Fibroblast of lung (primary cell): ENCODE measurements at regions not wholly inside any gene's neighbourhood (a gene's known extent, or its start where the extent isn't known, plus 50 kb on each side); places are given as distances from the start of the nearest gene placed in this dataset.

ENCODE experiments used
- DNase-seq, 2 donors: peaks; one replicate each; pipeline versions ENCODE4 v3.0.0 to v3.0.0-alpha.2; 2010; ENCODE audit warnings: low read depth in 2 of 2
- H2AFZ ChIP-seq: 2 replicates; pipeline ENCODE4 v1.5.1; 2012; ENCODE audit warnings: low read length, control low read depth, inconsistent platforms
- H3K27ac ChIP-seq: 2 replicates; pipeline ENCODE4 v1.5.1; 2011; ENCODE audit warnings: low read length, control low read depth; ENCODE audit not compliant: insufficient read depth
- H3K27me3 ChIP-seq: 2 replicates; pipeline ENCODE4 v1.5.1; 2011; ENCODE audit warnings: mild to moderate bottlenecking, low read length; ENCODE audit not compliant: control insufficient read depth, insufficient read depth
- H3K36me3 ChIP-seq: 2 replicates; pipeline ENCODE4 v1.5.1; 2011; ENCODE audit warnings: low read length; ENCODE audit not compliant: control insufficient read depth, insufficient read depth
- H3K4me1 ChIP-seq: 2 replicates; pipeline ENCODE4 v1.5.1; 2011; ENCODE audit warnings: low read length; ENCODE audit not compliant: control insufficient read depth, insufficient read depth; ENCODE audit errors: extremely low read depth
- H3K4me2 ChIP-seq: 2 replicates; pipeline ENCODE4 v1.5.1; 2011; ENCODE audit warnings: low read length, control low read depth; ENCODE audit not compliant: insufficient read depth; ENCODE audit errors: extremely low read depth
- H3K4me3 ChIP-seq, 4 experiments: fragments of 200-600 bp in 1 of 4; sonication (generic) in 1 of 4; replicated peaks in 1 of 4; 2 replicates each; pipeline ENCODE4 v1.5.1; 2011 to 2016; ENCODE audit warnings: low read length in 4 of 4, low read depth in 3 of 4, mild to moderate bottlenecking in 3 of 4, control low read depth in 2 of 4, inconsistent platforms in 1 of 4, mixed read lengths in 1 of 4; ENCODE audit not compliant: insufficient read depth in 1 of 4; ENCODE audit errors: control extremely low read depth in 1 of 4
- H3K79me2 ChIP-seq: 2 replicates; pipeline ENCODE4 v1.5.1; 2012; ENCODE audit warnings: mild to moderate bottlenecking, low read length, inconsistent platforms; ENCODE audit not compliant: control insufficient read depth, insufficient read depth
- H3K9ac ChIP-seq: 2 replicates; pipeline ENCODE4 v1.5.1; 2011; ENCODE audit warnings: mild to moderate bottlenecking, low read length, control low read depth; ENCODE audit not compliant: insufficient read depth
- H3K9me3 ChIP-seq: 2 replicates; pipeline ENCODE4 v1.5.1; 2012; ENCODE audit warnings: low read depth, low read length; ENCODE audit not compliant: control insufficient read depth, insufficient read depth
- H4K20me1 ChIP-seq: 2 replicates; pipeline ENCODE4 v1.5.1; 2011; ENCODE audit warnings: low read length; ENCODE audit not compliant: control insufficient read depth, insufficient read depth; ENCODE audit errors: extremely low read depth
- CTCF ChIP-seq, 2 donors: IDR thresholded peaks in 1 of 2; conservative IDR thresholded peaks in 1 of 2; 1 replicate in 1 of 2; 2 replicates in 1 of 2; pipeline ENCODE4 v1.5.1; 2011 to 2012; ENCODE audit warnings: low read length in 2 of 2, control low read depth in 1 of 2, inconsistent platforms in 1 of 2, low read depth in 1 of 2, mild to moderate bottlenecking in 1 of 2
- EZH2 ChIP-seq: IDR thresholded peaks from 2 replicates; pipeline ENCODE4 v1.5.1; 2012; ENCODE audit warnings: low read length, control low read depth, mild to moderate bottlenecking; ENCODE audit errors: missing control alignments

- TF ChIP-seq CTCF (conservative IDR thresholded peaks at IDR 0.05 in 1 of 2, IDR thresholded peaks at IDR 0.05 in 1 of 2; ENCODE audit: low read depth in 1 of 2, low read length in 2 of 2) (no peak), EZH2 (no peak)
- H3K9ac ChIP-seq = no peak overlapping the region
- no peaks in the 10 kb centered on the region for H3K4me1 ChIP-seq
- H3K4me2 ChIP-seq = no peak overlapping the region
- H3K9me3 ChIP-seq = no peaks in the 10 kb centered on the region
- no peak overlapping the region for H2AFZ ChIP-seq
- no peak overlapping the region for H3K4me3 ChIP-seq
- no peaks in the 10 kb centered on the region for H3K79me2 ChIP-seq
- no peaks in the 10 kb centered on the region for H4K20me1 ChIP-seq
- no peaks in the 10 kb centered on the region for H3K27me3 ChIP-seq
- H3K27ac ChIP-seq = no peak overlapping the region
- no peaks in the 10 kb centered on the region for H3K36me3 ChIP-seq
- DNase-seq = no peak
Observed at GRCh38 chr6:165939601-165940290, 227.9 kb downstream of the TBXT start.

- Histone ChIP-seq H3K9me3 (no peaks in the 10 kb centered on the region), H3K79me2 (no peaks in the 10 kb centered on the region), H4K20me1 (no peaks in the 10 kb centered on the region), H3K9ac (no peak overlapping the region), H3K4me1 (no peaks in the 10 kb centered on the region), H3K4me2 (no peak overlapping the region), H3K4me3 (no peak overlapping the region), H2AFZ (no peak overlapping the region), H3K36me3 (no peaks in the 10 kb centered on the region), H3K27ac (no peak overlapping the region), H3K27me3 (no peaks in the 10 kb centered on the region)
- TF ChIP-seq CTCF (conservative IDR thresholded peaks at IDR 0.05 in 1 of 2, IDR thresholded peaks at IDR 0.05 in 1 of 2; ENCODE audit: low read depth in 1 of 2, low read length in 2 of 2) (no peak), EZH2 (no peak)
- DNase-seq = no peak
Observed at GRCh38 chr6:165939047-165939446, 228.6 kb downstream of the TBXT start.

- Histone ChIP-seq H3K27me3 (no peaks in the 10 kb centered on the region), H3K4me2 (no peak overlapping the region), H3K4me1 (no peaks in the 10 kb centered on the region), H3K36me3 (no peaks in the 10 kb centered on the region), H4K20me1 (no peaks in the 10 kb centered on the region), H3K9me3 (no peaks in the 10 kb centered on the region), H3K4me3 (no peak overlapping the region), H3K27ac (no peak overlapping the region), H3K9ac (no peak overlapping the region), H2AFZ (no peak overlapping the region), H3K79me2 (no peaks in the 10 kb centered on the region)
- no peak for DNase-seq
- no peak for TF ChIP-seq CTCF (conservative IDR thresholded peaks at IDR 0.05 in 1 of 2, IDR thresholded peaks at IDR 0.05 in 1 of 2; ENCODE audit: low read depth in 1 of 2, low read length in 2 of 2)
- TF ChIP-seq EZH2 = no peak
Observed at GRCh38 chr6:165937564-165938358, 229.9 kb downstream of the TBXT start.
